ENCODE measurements at regions not wholly inside any gene's neighbourhood (a gene's known extent, or its start where the extent isn't known, plus 50 kb on each side); places are given as distances from the start of the nearest gene placed in this dataset.
"Not testable (repeated sequence)": the region's sequence is repeated elsewhere in the genome, so short reads cannot be mapped to it uniquely, and the experiment has no call there.

GRCh38 chr7:149666360-149666945, 106.9 kb downstream of the ZNF467 start:
- Histone ChIP-seq H3K79me2 (ENCODE audit: insufficient read depth) (no peaks in the 10 kb centered on the region), H3K9me2 (no peaks in the 10 kb centered on the region), H3F3A (replicated peaks; ENCODE audit: insufficient read depth) (no peaks in the 10 kb centered on the region), H4K20me1 (ENCODE audit: insufficient read depth) (no peaks in the 10 kb centered on the region), H3K27me3 (ENCODE audit: insufficient read depth) (no peaks in the 10 kb centered on the region; the same call in 1 of the 2 replicates), H3K4me2 (no peak overlapping the region), H3K27ac (ENCODE audit: low read depth in 2 of 2, low read length in 1 of 2) (no peak overlapping the region), H3K4me1 (ENCODE audit: control insufficient read depth in 1 of 2, insufficient read depth in 2 of 2, low read depth in 1 of 2, low read length in 1 of 2) (peaks cover 0 to 11% of the 10 kb centered on the region in 2 experiments; a peak in 2 of 4 replicates), H3K9me3 (no peaks in the 10 kb centered on the region), H2AFZ (ENCODE audit: low read depth) (no peak overlapping the region), H3K4me3 (ENCODE audit: low read depth in 2 of 2, low read length in 1 of 2) (no peak overlapping the region), H3K36me3 (replicated peaks in 1 of 2; ENCODE audit: control insufficient read depth in 1 of 2, insufficient read depth in 2 of 2, low read length in 1 of 2) (no peaks in the 10 kb centered on the region), H3K9ac (no peak overlapping the region)
- WGBS (ENCODE audit: low lambda C conversion rate) = 17% methylated on average over 1 of the region's 1 CpG
- DNase-seq = no peak
- POLR2A ChIA-PET = no interaction called here
- CTCF ChIA-PET = interaction anchor here (0.6 to 1.9 kb wide), 2 partner anchors 76 to 206 kb away, joined by 3 to 8 read pairs; no protein-coding TSS in a partner anchor
- no peak for TF ChIP-seq GATA2 (CRISPR knock-in tag; IDR thresholded peaks at IDR 0.05)
- TF ChIP-seq EZH2phosphoT487 (IDR thresholded peaks at IDR 0.05; ENCODE audit: borderline replicate concordance, low read depth) = no peak
- TF ChIP-seq PBX3 (IDR thresholded peaks at IDR 0.05) = no peak
- no peak for TF ChIP-seq SIN3A (IDR thresholded peaks at IDR 0.05; ENCODE audit: borderline replicate concordance, low read depth, low read length)
- no peak for TF ChIP-seq RAD21 (IDR thresholded peaks at IDR 0.05; ENCODE audit: low read length)
- no peak for TF ChIP-seq FOSL2 (IDR thresholded peaks at IDR 0.05; ENCODE audit: borderline replicate concordance, low read depth)
- no peak for TF ChIP-seq TCF12 (IDR thresholded peaks at IDR 0.05)
- no peak for TF ChIP-seq RXRA (IDR thresholded peaks at IDR 0.05; ENCODE audit: borderline replicate concordance, low read depth)
- TF ChIP-seq MEF2A (IDR thresholded peaks at IDR 0.05; ENCODE audit: borderline replicate concordance, low read depth) = no peak
- TF ChIP-seq SMC3 (IDR thresholded peaks at IDR 0.05; ENCODE audit: low read depth, low read length) = no peak
- no peak for TF ChIP-seq GABPA (IDR thresholded peaks at IDR 0.05; ENCODE audit: low read depth)
- TF ChIP-seq USF2 (IDR thresholded peaks at IDR 0.05; ENCODE audit: borderline replicate concordance, low read depth, low read length) = no peak
- no peak for TF ChIP-seq ELF1 (IDR thresholded peaks at IDR 0.05)
- TF ChIP-seq MXI1 (IDR thresholded peaks at IDR 0.05; ENCODE audit: low read depth, low read length) = no peak
- TF ChIP-seq REST (IDR thresholded peaks at IDR 0.05; ENCODE audit: low read depth, low read length) = no peak
- no peak for TF ChIP-seq CTCF (IDR thresholded peaks at IDR 0.05)
- no peak for TF ChIP-seq IRF3 (IDR thresholded peaks at IDR 0.05; ENCODE audit: low read depth, low read length)
- TF ChIP-seq POLR2AphosphoS5 (IDR thresholded peaks at IDR 0.05; ENCODE audit: low read depth, low read length) = no peak

GRCh38 chr7:149665618-149666017, 107.8 kb downstream of the ZNF467 start:
- DNase-seq; H3K36me3 ChIP-seq (replicated peaks in 1 of 2; ENCODE audit: control insufficient read depth in 1 of 2, insufficient read depth in 2 of 2, low read length in 1 of 2); H3K9ac ChIP-seq; H3K27ac ChIP-seq (ENCODE audit: low read depth in 2 of 2, low read length in 1 of 2); H3K4me2 ChIP-seq; H2AFZ ChIP-seq (ENCODE audit: low read depth); POLR2A ChIA-PET; H3K4me1 ChIP-seq (ENCODE audit: control insufficient read depth in 1 of 2, insufficient read depth in 2 of 2, low read depth in 1 of 2, low read length in 1 of 2); H4K20me1 ChIP-seq (ENCODE audit: insufficient read depth); H3K27me3 ChIP-seq (ENCODE audit: insufficient read depth); H3F3A ChIP-seq (replicated peaks; ENCODE audit: insufficient read depth); H3K9me3 ChIP-seq; H3K9me2 ChIP-seq; H3K4me3 ChIP-seq (ENCODE audit: low read depth in 2 of 2, low read length in 1 of 2); H3K79me2 ChIP-seq (ENCODE audit: insufficient read depth): not testable (repeated sequence)
- WGBS (ENCODE audit: low lambda C conversion rate) = 0% methylated on average over 2 of the region's 2 CpGs
- CTCF ChIA-PET = interaction anchor here (1.1 to 1.9 kb wide), 2 partner anchors 77 to 164 kb away, joined by 3 to 8 read pairs; no protein-coding TSS in a partner anchor
